ENCODE measurements at regions not wholly inside any gene's neighbourhood (a gene's known extent, or its start where the extent isn't known, plus 50 kb on each side); places are given as distances from the start of the nearest gene placed in this dataset.

- TF ChIP-seq EZH2 (IDR thresholded peaks at IDR 0.05) (no peak), POLR2AphosphoS5 (IDR thresholded peaks at IDR 0.05; ENCODE audit: borderline replicate concordance, low read depth, low read length) (no peak)
Observed at GRCh38 chr6:41453244-41453643, 92.9 kb upstream of the FOXP4 start.
